ENCODE measurements at regions not wholly inside any gene's neighbourhood (a gene's known extent, or its start where the extent isn't known, plus 50 kb on each side); places are given as distances from the start of the nearest gene placed in this dataset.

- TF ChIP-seq CTCF (IDR thresholded peaks at IDR 0.05; ENCODE audit: insufficient read depth, low read length, poor library complexity, severe bottlenecking), result no peak
- TF ChIP-seq EZH2phosphoT487 (conservative IDR thresholded peaks at IDR 0.05; ENCODE audit: low read length), result no peak
Observed at GRCh38 chr1:8256321-8256720, 61.6 kb upstream of the SLC45A1 start.
